Nephron progenitor cell (in vitro differentiated cells): ENCODE measurements at regions not wholly inside any gene's neighbourhood (a gene's known extent, or its start where the extent isn't known, plus 50 kb on each side); places are given as distances from the start of the nearest gene placed in this dataset.

ENCODE experiments used
- DNase-seq: peaks from one replicate; pipeline ENCODE4 v3.0.0; 2021
- H3K27ac Mint-ChIP-seq: 2 replicates; pipeline ENCODE4 v1.8.0; 2021; ENCODE audit warnings: mild to moderate bottlenecking, moderate library complexity, mixed read lengths
- H3K27me3 Mint-ChIP-seq: 2 replicates; pipeline ENCODE4 v1.8.0; 2021; ENCODE audit warnings: mild to moderate bottlenecking, low read depth, mixed read lengths; ENCODE audit not compliant: poor library complexity
- H3K36me3 Mint-ChIP-seq: 2 replicates; pipeline ENCODE4 v1.8.0; 2021; ENCODE audit warnings: low read depth, mixed read lengths
- H3K4me1 Mint-ChIP-seq: 2 replicates; pipeline ENCODE4 v1.8.0; 2021; ENCODE audit warnings: mixed read lengths
- H3K4me3 Mint-ChIP-seq: 2 replicates; pipeline ENCODE4 v1.8.0; 2021; ENCODE audit warnings: mild to moderate bottlenecking, moderate library complexity, mixed read lengths
- H3K9me3 Mint-ChIP-seq: 2 replicates; pipeline ENCODE4 v1.8.0; 2021; ENCODE audit warnings: mild to moderate bottlenecking, moderate library complexity, mixed read lengths
- TF ChIP-seq, protein P1 (sequence below): fragments of 200-600 bp; sonication (generic); IDR thresholded peaks from 2 replicates; pipeline ENCODE4 v1.5.0; 2021; ENCODE audit warnings: antibody characterized with exemption

DNA sequence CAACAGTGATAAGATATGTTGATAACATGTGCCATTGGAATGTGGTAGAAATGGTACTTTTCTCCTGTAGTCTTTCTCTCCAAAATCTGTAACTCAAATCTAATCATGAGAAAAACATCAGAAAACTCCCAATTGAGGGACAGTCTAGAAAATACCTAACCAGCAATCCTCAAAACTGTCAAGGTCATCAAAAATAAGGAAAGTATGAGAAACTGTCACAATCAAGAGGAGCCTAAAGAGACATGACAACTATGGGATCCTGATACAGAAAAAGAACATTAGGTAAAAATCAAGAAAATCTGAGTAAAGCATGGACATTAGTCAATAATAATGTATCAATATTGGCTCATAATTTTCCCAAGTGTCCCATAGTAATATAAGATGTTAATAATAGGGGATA lies 124.5 kb upstream of the PPP1R2C start:
- Mint-ChIP-seq H3K27me3 (no peaks in the 10 kb centered on the region), H3K4me3 (no peak overlapping the region), H3K4me1 (peaks cover 13% of the 10 kb centered on the region), H3K36me3 (no peaks in the 10 kb centered on the region), H3K27ac (no peak overlapping the region), H3K9me3 (peaks cover 4% of the 10 kb centered on the region)
- DNase-seq, result no peak
- TF ChIP-seq, protein P1, sequence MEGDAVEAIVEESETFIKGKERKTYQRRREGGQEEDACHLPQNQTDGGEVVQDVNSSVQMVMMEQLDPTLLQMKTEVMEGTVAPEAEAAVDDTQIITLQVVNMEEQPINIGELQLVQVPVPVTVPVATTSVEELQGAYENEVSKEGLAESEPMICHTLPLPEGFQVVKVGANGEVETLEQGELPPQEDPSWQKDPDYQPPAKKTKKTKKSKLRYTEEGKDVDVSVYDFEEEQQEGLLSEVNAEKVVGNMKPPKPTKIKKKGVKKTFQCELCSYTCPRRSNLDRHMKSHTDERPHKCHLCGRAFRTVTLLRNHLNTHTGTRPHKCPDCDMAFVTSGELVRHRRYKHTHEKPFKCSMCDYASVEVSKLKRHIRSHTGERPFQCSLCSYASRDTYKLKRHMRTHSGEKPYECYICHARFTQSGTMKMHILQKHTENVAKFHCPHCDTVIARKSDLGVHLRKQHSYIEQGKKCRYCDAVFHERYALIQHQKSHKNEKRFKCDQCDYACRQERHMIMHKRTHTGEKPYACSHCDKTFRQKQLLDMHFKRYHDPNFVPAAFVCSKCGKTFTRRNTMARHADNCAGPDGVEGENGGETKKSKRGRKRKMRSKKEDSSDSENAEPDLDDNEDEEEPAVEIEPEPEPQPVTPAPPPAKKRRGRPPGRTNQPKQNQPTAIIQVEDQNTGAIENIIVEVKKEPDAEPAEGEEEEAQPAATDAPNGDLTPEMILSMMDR, result no peak

DNA sequence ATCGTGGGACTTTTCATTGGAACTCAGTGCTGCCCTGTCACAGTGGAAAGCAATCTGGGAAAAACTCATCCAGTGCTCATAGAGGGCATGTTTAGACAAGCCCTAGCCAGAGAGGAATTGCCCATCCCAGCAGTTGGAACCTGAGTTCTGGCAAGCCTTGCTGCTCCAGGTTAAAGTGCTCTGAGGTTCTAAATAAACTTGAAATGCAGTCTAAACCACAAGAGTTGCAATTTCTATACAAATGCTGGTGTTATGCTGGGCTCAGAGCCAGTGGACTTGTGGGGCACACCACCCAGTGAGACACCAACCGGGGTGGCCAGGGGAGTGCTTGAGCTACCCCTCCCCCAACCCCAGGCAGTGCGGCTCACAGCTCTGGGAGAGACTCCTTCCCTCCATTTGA lies 142.8 kb upstream of the PPP1R2C start:
- Mint-ChIP-seq H3K4me1 (no peaks in the 10 kb centered on the region), H3K9me3 (peaks cover 24% of the 10 kb centered on the region), H3K4me3 (no peak overlapping the region), H3K27me3 (no peaks in the 10 kb centered on the region), H3K36me3 (no peaks in the 10 kb centered on the region), H3K27ac (no peak overlapping the region)
- no peak for DNase-seq
- TF ChIP-seq, protein P1, result no peak

DNA sequence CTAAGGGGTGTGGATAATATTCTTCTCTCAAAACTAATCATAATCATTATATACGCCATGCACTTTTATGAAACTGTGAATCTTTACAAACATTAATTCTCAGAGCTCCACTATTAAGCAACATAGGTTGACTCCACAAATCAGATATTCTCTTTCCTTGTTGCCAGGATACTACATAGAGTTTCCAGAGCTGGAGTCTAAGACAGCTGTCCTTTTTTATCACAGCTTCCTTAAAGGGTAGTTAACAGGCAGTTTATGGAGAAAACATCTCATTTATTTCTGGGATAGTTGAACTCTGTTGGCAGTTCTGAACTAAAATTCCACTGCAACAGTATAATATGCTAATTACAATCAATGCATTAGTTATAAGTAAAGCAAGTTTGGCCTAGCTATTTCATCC lies 152.1 kb upstream of the PPP1R2C start:
- Mint-ChIP-seq H3K27ac (no peak overlapping the region), H3K4me1 (no peaks in the 10 kb centered on the region), H3K27me3 (no peaks in the 10 kb centered on the region), H3K4me3 (no peak overlapping the region), H3K9me3 (no peaks in the 10 kb centered on the region), H3K36me3 (no peaks in the 10 kb centered on the region)
- TF ChIP-seq, protein P1, result no peak
- DNase-seq, result no peak

DNA sequence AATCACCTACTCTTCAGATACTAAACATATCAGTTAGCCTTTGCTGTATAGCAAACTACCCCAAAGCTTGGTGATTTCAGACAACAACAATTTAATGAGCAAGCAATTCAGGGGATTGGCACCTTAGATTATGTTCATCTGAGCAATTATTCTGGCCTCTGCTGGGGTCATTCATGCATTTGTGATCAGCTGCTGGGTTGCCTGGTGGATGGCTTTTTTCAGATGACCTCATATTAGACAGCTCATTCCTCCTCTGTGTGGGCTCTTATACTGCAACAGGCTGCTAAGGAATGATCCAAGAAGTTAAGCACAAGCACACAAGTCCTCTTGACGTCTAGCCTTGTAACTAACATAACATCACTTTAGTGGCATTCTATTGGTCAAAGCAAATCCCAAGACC lies 153.0 kb upstream of the PPP1R2C start:
- no peak overlapping the region for H3K27ac Mint-ChIP-seq
- H3K4me3 Mint-ChIP-seq, result no peak overlapping the region
- no peaks in the 10 kb centered on the region for H3K9me3 Mint-ChIP-seq
- TF ChIP-seq, protein P1, result no peak
- no peaks in the 10 kb centered on the region for H3K4me1 Mint-ChIP-seq
- DNase-seq, result no peak
- no peaks in the 10 kb centered on the region for H3K27me3 Mint-ChIP-seq
- no peaks in the 10 kb centered on the region for H3K36me3 Mint-ChIP-seq

DNA sequence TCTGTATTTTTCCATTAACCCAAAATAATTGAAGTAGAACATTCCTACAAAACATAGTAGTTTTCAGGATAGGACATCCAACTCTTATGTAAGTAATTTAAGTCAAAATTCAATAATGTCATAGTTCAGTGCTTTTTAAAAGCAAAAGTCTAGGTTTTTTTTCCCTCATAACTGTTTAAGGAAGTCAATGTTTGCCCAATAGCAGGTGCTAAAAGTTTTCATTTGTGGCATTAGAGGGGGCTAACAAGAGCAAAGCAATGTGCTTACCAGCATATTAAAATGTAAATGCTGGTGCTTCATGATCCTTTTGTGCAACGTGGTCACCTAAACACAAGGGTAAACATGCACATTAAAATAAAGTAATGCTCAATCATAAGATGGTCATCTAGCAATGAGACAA lies 155.2 kb upstream of the PPP1R2C start:
- H3K4me1 Mint-ChIP-seq, result no peaks in the 10 kb centered on the region
- H3K27me3 Mint-ChIP-seq, result no peaks in the 10 kb centered on the region
- H3K9me3 Mint-ChIP-seq, result no peaks in the 10 kb centered on the region
- TF ChIP-seq, protein P1, result no peak
- H3K4me3 Mint-ChIP-seq, result no peak overlapping the region
- no peak for DNase-seq
- no peak overlapping the region for H3K27ac Mint-ChIP-seq
- H3K36me3 Mint-ChIP-seq, result no peaks in the 10 kb centered on the region

DNA sequence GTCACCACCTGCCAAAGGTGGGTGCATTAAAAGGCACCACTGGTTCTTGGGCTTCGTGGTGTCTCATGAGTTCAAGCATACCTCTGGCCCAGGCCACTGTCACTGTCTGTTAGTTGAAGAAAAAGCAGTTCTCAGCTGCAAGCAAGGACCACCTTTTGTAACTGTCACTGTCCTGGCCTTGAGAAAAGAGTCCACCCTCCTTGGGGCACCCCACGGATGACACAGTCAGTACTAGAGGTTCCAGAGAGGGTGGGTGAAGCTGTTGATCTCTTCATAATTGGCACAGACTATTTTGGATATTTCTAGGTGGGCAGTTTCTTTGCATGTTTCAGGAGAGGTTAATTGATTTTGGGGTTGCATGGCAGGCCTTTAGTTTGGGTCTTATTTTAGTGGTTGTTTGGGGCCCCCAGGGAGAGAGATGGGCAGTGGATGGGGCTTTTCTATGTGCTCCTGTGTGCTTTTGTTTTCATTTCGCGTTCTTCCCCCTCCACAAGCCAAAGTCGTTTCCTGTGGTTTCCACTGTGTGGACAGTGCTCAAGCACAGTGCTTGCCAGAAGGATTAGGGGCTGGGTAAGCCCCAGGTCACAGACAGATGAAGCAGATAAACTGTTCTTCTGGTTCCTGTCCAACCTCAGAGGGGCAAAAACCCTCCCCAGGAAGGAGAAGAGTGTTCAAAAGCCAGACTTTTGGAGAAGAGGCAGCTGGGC lies 156.2 kb upstream of the PPP1R2C start:
- Mint-ChIP-seq H3K4me1 (no peaks in the 10 kb centered on the region), H3K36me3 (peaks cover 4% of the 10 kb centered on the region), H3K27me3 (peaks cover 3% of the 10 kb centered on the region), H3K27ac (peak overlapping the region; percentile 44), H3K9me3 (peaks cover 7% of the 10 kb centered on the region), H3K4me3 (no peak overlapping the region)
- no peak for DNase-seq
- TF ChIP-seq, protein P1, result no peak
